ENCODE measurements at regions not wholly inside any gene's neighbourhood (a gene's known extent, or its start where the extent isn't known, plus 50 kb on each side); places are given as distances from the start of the nearest gene placed in this dataset.

DNA sequence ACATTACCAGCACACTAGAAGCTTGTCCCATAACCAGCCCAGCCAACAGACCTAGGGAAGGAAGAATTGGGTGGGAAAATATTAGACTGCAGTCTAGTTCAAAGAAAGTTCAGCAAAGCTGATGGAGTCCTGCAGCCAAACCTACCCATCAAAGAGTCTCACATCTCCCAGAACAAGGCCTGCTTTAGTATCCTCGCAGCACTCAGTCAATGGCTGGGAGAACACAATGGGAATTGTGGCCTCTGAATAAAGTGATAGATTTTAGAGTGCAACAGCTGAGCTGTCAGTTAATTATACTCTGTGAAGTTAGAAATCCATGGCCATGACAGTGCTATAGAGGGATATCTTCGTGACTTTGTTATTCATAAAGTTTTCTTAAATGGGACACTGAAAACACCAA, 207.2 kb upstream of the NAALADL2 start:
- no peak for DNase-seq (ENCODE audit: low read depth)

DNA sequence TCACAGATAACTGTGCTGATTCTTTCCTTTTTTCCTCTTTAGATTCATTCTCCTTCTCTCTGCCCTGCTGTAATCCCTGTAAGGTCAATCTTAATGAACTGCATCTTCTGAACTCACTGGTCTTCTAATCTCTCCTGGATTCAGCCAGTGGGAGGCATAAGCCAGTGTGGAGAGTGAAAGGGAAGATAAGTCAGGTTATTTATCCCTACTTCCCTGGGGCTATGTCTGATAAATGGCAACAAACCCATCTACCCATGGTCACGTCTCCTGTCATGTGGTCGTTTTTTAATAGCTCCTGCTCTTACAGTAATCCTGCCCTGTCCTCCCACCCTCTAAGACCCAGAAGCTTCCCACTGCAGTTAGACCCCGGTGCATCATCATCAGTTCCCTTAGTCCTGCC, 199.6 kb upstream of the NAALADL2 start:
- DNase-seq (ENCODE audit: low read depth), result no peak

GRCh38 chr3:174662653-174663052, 196.5 kb upstream of the NAALADL2 start:
- DNase-seq (ENCODE audit: low read depth), result no peak

- no peak for DNase-seq (ENCODE audit: low read depth)
These were observed 191.7 kb upstream of the NAALADL2 start for GRCh38 chr3:174667386-174667785.

DNA sequence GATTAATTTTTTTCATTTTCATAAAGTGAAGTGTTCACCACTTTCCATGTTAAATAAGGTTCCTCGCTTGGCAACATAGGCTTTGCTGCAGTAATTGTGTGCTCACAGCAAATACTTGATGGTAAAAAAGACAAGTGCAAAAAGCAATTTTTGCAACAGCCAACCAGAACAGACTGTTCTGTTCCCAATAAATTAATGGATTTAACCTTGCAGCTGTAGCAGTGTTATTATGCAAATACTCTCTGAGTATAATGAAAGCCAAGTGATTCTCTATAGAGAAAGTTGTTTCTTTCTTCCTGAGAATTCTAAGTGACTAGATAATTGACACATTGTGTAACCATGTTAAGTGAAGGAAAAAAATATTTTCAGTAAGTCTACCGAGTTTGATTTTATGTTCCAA, 183.7 kb upstream of the NAALADL2 start:
- no peak for DNase-seq (ENCODE audit: low read depth)

DNA sequence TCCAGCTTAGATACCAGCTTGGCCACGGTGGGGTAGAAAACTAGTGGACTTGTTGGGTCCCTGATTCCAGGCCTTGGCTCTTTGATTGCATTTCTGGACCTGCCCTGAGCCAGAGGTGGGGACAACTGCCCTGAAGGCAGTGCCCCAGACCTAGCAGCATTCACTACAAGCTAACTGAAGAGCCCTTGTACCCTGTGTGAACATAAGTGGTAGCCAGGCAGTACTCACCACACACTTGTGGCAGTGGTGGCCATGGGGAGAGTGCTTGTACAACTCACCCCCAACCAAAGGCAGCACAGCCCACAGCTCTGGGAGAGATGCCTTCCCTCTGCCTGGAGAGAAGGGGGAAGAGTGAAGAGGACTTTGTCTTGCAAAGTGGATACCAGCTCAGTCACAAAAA, 177.3 kb upstream of the NAALADL2 start:
- DNase-seq (ENCODE audit: low read depth), result no peak

DNA sequence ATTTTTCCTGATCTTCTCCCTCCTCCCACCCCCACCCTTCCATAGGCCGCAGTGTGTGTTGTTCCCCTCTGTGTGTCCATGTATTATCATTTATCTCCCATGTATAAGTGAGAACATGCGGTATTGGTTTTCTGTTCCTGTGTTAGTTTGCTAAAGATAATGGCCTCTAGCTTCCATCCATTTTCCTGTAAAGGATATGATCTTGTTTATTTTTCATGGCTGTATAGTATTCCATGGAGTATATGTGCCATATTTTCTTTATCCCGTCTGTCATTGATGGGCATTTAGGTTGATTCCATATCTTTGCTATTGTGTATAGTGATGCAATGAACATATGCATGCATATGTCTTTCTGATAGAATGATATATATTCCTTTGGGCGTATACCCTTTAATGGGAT, 173.3 kb upstream of the NAALADL2 start:
- no peak for DNase-seq (ENCODE audit: low read depth)

DNA sequence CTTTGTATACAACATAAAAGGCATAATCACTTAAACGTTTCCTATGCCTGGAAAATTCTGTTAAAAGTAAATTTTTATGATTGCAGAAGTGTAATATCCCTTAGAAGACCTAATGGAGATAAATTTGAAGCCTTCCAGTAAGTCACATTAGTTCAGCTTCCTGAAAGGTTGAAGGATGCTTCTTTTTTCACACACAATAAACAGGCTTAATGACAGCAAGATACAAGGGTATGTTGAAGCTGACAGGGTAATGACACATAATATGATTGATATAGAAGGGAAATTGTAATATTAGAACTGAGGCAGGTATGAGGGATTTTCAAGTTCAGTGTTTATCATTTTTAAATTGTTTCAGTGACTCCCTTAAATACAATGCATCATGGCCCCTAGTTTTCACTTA, 161.8 kb upstream of the NAALADL2 start:
- DNase-seq (ENCODE audit: low read depth), result no peak

DNA sequence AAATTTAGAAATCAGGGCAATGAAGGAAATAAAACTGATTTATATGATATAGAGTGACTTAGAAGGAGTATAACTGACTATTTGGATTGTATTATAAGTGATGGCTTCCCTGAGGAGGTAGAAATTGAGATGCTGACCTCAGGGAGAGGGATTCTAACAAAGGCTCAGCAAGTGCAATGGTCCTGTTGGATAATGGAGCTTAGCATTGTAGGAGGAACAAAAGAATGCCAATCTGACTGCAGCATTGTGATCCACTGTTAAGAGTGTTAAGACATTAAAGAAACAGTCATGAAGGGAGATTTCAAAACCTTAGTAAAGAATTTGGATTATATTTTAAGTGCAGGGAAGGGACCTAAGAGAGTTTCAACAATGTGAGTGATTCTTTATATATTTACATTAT, 158.4 kb upstream of the NAALADL2 start:
- DNase-seq (ENCODE audit: low read depth), result no peak

GRCh38 chr3:174710612-174711011, 148.5 kb upstream of the NAALADL2 start:
- DNase-seq (ENCODE audit: low read depth), result no peak

- DNase-seq (ENCODE audit: low read depth), result no peak
These were observed 143.7 kb upstream of the NAALADL2 start for GRCh38 chr3:174715386-174715785.

- DNase-seq (ENCODE audit: low read depth), result no peak
These were observed 142.1 kb upstream of the NAALADL2 start for GRCh38 chr3:174716956-174717505.

DNA sequence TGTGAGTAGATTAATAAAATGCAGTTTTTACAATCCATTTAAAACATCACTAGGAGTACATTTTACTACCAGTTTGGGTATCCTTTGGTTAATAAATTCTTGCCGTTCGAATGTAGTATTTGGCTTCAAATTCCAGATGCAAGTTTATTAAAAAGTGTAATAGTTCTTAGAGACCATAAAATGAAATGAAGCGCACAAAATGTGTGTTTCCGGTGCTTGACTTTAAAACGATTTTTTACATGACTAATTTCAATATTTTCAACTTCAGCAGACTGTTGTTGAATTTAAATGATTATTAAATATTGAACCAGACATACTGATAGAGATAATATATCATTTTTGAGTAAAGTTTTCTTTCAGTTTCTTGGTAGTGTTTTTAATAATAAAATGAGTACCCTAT, 138.4 kb upstream of the NAALADL2 start:
- DNase-seq (ENCODE audit: low read depth), result no peak

- DNase-seq (ENCODE audit: low read depth), result no peak
These were observed 133.8 kb upstream of the NAALADL2 start for GRCh38 chr3:174725303-174725702.

GRCh38 chr3:174737966-174738365, 121.2 kb upstream of the NAALADL2 start:
- DNase-seq (ENCODE audit: low read depth), result no peak

DNA sequence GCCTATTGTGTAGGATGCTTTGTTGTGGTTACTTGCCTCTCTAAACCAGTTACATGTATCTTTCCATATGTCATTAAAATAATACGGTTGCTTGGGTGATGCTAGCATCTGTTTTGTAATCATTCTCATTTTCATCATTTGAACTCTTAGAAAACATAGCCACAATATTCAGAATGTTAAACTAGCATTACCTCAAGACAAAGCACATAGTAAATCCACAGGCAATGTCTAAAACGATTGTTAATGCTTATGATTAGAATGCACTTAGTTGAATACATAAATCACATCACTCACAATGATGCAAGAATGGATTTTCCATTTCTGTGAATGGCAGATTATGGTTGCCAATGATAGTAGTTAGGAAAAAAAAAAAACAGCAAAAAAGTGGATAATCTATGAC, 110.0 kb upstream of the NAALADL2 start:
- no peak for DNase-seq (ENCODE audit: low read depth)

DNA sequence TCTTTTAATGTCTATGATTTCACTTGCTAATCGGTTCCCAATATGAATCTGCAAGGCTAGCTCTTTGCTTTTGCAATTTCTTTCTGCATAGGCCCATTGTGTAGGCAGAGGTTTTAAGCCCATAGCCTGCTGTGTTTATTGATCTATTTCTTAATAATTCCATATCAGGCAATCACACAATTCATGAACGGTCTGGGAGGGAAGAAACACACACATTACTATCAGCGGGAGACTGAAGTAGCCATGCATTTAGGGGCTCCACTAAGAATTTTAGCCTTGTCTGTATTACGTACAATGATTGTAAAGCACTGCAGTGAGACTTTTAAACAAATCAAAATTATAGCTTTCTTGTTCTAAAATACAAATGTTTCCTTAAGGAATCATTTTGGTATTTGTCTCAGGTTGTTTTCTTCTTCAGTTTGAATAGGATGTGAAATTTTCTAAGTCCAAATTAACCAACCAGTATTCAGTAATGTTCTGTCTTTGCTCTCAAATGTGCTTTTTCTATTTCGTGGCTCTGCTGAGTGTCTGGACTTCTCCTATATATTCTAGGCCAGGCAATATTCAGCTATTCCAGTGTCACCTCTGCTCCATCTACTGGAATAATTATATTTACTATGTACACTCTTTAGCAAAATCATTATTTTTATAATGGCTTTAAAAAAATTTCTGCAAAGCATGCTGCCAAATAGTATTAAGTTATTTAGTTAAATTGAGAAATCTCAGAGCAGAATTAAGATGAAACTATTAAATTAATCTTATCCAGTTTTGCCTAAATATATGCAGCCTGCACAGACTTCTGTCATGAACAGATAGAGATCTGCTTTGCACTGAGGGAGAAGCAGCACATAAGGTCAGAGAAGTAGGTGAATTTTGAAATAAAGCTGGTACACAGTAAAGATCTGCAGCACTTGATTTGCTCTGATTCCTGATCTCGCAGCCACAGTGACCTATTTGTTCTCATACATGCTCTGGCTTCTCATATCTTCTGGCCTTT, 103.0 kb upstream of the NAALADL2 start:
- DNase-seq (ENCODE audit: low read depth), result no peak

- no peak for DNase-seq (ENCODE audit: low read depth)
These were observed 100.2 kb upstream of the NAALADL2 start for GRCh38 chr3:174758943-174759342.

DNA sequence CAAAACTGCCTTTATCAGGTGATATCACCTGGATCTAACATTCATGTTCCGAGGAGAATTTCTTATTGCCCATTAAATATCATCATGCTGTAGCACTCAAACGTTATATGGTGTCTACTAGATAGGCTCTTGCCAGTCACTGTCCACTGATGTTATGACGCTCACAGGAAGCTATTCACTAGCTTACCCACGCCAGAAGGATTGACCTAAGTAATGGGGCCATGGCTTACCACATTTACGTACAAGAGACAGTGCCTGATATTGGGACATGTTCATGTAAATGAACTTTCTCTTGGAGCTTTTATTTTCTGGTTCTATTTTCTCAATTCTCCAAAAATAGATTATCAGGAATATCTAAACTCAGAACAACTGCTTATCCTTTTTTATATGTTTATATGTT, 91.7 kb upstream of the NAALADL2 start:
- DNase-seq (ENCODE audit: low read depth), result no peak

DNA sequence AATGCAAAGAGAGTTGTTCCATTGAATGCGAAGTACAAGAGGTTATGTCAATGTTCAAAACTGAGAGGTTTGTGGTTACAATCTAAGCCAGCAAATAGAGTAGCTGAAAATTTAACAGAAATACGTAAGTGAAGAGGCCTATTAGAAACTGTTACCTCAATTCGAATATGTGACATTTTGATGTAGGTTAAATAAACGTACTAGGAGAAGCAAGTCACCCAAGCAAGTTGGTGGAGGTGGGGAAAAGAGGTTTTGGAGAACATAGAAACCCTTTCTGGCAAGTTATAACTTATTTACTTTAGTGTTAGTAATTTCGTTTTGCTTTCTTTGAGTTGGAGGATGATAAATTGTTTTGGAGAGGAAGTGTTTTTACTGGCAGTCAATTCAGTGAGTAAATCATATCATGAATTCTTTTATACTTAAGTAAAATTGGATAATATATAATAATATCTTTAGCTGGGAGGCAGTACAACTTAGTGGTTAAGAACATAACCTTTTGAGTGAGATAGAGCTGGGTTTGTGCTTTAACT, 91.2 kb upstream of the NAALADL2 start:
- no peak for DNase-seq (ENCODE audit: low read depth)

GRCh38 chr3:174769171-174769570, 90.0 kb upstream of the NAALADL2 start:
- DNase-seq (ENCODE audit: low read depth), result no peak

GRCh38 chr3:174775603-174776002, 83.5 kb upstream of the NAALADL2 start:
- DNase-seq (ENCODE audit: low read depth), result peak; percentile 9

GRCh38 chr3:174776123-174776522, 83.0 kb upstream of the NAALADL2 start:
- peak; percentile 84 for DNase-seq (ENCODE audit: low read depth)

All from ELR (cell line).